Activated CD8-positive, alpha-beta memory T cell treated with anti-CD3 and anti-CD28 coated beads for 1 hour (primary cell): ENCODE measurements at regions not wholly inside any gene's neighbourhood (a gene's known extent, or its start where the extent isn't known, plus 50 kb on each side); places are given as distances from the start of the nearest gene placed in this dataset.

Experiments
- DNase-seq, 2 donors: peaks; one replicate each; pipeline ENCODE4 v3.0.0-alpha.2; 2020; ENCODE audit warnings: low read depth in 1 of 2; ENCODE audit errors: extremely low read depth in 1 of 2

- peak; percentile 17 to 24 for DNase-seq
Observed at GRCh38 chr7:12067156-12067831, 143.8 kb upstream of the TMEM106B start.

GRCh38 chr7:12069757-12070156 is 141.3 kb upstream of the TMEM106B start:
- no peak for DNase-seq

- no peak for DNase-seq
Observed at GRCh38 chr7:12074889-12075288, 136.2 kb upstream of the TMEM106B start.

- DNase-seq: no peak
Observed at GRCh38 chr7:12080006-12080405, 131.1 kb upstream of the TMEM106B start.

GRCh38 chr7:12085516-12085915 is 125.6 kb upstream of the TMEM106B start:
- no peak for DNase-seq

- no peak for DNase-seq
Observed at GRCh38 chr7:12089951-12090756, 120.9 kb upstream of the TMEM106B start.

GRCh38 chr7:12090757-12091221 is 120.3 kb upstream of the TMEM106B start:
- no peak for DNase-seq

- DNase-seq: no peak
Observed at GRCh38 chr7:12091231-12091630, 119.9 kb upstream of the TMEM106B start.

- DNase-seq: no peak
Observed at GRCh38 chr7:12092499-12093130, 118.5 kb upstream of the TMEM106B start.

GRCh38 chr7:12093365-12093764 is 117.7 kb upstream of the TMEM106B start:
- no peak for DNase-seq

GRCh38 chr7:12094365-12094921 is 116.7 kb upstream of the TMEM106B start:
- DNase-seq: no peak

- no peak for DNase-seq
Observed at GRCh38 chr7:12102126-12102525, 109.0 kb upstream of the TMEM106B start.

- no peak for DNase-seq
Observed at GRCh38 chr7:12102527-12102926, 108.6 kb upstream of the TMEM106B start.

GRCh38 chr7:12103948-12104347 is 107.1 kb upstream of the TMEM106B start:
- no peak for DNase-seq

- no peak for DNase-seq
Observed at GRCh38 chr7:12107381-12107780, 103.7 kb upstream of the TMEM106B start.

GRCh38 chr7:12107841-12108254 is 103.2 kb upstream of the TMEM106B start:
- DNase-seq: no peak

GRCh38 chr7:12110425-12110824 is 100.7 kb upstream of the TMEM106B start:
- no peak for DNase-seq

- no peak for DNase-seq
Observed at GRCh38 chr7:12111422-12112405, 99.4 kb upstream of the TMEM106B start.

GRCh38 chr7:12117170-12117569 is 93.9 kb upstream of the TMEM106B start:
- no peak for DNase-seq

- no peak for DNase-seq
Observed at GRCh38 chr7:12119620-12120303, 91.3 kb upstream of the TMEM106B start.
